OCI-LY1 (cell line): ENCODE measurements at regions not wholly inside any gene's neighbourhood (a gene's known extent, or its start where the extent isn't known, plus 50 kb on each side); places are given as distances from the start of the nearest gene placed in this dataset.

Source experiments
- EZH2 ChIP-seq: fragments of 200-600 bp; sonication (generic), shearing (Covaris generic); IDR thresholded peaks from 2 replicates; pipeline ENCODE4 v1.8.0; 2017; ENCODE audit warnings: borderline replicate concordance, mixed run types, mild to moderate bottlenecking, antibody characterized with exemption, low read length, moderate library complexity, mixed read lengths
- TF ChIP-seq, protein P1 (sequence below): fragments of 200-600 bp; sonication (generic), shearing (Covaris generic); IDR thresholded peaks from 2 replicates; pipeline ENCODE4 v1.5.1; 2017; ENCODE audit warnings: mild to moderate bottlenecking, antibody characterized with exemption, low read length, moderate library complexity, mixed read lengths

DNA sequence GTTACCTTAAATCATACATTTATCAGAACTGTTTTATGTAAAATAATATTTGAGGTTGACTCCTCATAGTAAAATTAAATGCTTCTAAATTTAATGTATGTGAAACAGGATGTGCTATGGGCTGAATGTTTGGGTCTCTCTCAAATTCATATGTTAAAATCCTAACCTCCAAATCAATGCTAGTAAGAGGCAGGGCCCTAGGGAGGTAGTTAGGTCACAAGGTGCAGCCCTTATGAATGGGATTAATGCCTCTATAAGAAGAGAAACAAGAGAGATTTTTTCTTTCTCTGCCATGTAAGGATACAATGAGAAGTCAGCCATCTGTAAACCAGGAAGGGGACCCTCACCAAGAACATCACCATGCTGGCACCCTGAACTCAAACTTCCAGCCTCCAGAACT lies 67.2 kb upstream of the ETAA1 start:
- TF ChIP-seq, protein P1, sequence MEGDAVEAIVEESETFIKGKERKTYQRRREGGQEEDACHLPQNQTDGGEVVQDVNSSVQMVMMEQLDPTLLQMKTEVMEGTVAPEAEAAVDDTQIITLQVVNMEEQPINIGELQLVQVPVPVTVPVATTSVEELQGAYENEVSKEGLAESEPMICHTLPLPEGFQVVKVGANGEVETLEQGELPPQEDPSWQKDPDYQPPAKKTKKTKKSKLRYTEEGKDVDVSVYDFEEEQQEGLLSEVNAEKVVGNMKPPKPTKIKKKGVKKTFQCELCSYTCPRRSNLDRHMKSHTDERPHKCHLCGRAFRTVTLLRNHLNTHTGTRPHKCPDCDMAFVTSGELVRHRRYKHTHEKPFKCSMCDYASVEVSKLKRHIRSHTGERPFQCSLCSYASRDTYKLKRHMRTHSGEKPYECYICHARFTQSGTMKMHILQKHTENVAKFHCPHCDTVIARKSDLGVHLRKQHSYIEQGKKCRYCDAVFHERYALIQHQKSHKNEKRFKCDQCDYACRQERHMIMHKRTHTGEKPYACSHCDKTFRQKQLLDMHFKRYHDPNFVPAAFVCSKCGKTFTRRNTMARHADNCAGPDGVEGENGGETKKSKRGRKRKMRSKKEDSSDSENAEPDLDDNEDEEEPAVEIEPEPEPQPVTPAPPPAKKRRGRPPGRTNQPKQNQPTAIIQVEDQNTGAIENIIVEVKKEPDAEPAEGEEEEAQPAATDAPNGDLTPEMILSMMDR, result no peak
- TF ChIP-seq EZH2, result no peak
